ENCODE measurements at regions not wholly inside any gene's neighbourhood (a gene's known extent, or its start where the extent isn't known, plus 50 kb on each side); places are given as distances from the start of the nearest gene placed in this dataset.

DNA sequence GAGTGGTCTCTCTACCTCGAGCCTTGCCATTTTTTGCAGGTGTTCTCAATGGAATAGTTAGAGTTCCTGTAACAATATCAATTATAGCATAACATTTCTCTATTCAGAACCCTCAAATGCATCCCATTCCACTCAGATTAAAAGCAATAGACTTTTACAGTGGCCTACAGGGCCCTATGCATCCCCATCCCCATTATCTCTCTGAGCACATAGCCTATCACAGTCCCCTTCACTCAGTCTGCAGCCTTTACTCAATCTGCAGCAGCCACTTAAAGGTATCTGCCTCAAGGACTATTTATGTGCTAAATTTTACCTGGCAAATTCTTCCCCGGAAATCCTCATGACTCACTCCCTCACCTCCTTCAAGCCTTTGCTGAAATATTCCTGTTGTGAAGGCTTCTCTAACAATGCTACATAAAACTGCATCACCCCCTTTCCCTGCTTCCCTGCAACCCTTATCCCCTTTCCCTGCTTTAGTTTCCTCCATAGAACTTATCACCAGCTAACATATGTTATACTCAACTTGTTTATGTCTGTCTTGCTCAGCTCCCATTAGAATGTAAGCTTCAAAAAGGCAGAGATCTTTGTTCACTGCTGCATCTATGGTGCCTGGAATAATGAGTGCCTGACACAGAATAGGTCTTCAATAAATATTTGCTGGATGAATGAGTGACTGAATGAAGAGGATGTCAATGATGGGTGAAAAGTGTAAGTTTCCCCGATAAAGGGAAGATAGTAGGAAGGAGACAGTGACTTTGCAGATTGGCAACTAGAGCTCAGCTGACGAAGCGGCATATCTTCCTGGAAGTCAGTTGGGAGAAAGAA, 54.1 kb upstream of the ZNF366 start:
- TF ChIP-seq CTCF (IDR thresholded peaks at IDR 0.05; ENCODE audit: control insufficient read depth, extremely low read depth, insufficient read depth) = no peak
- DNase-seq (ENCODE audit: low read depth) = no peak
- no peak overlapping the region for H3K4me3 ChIP-seq (ENCODE audit: low read depth, low read length)

- TF ChIP-seq CTCF (IDR thresholded peaks at IDR 0.05; ENCODE audit: control insufficient read depth, extremely low read depth, insufficient read depth) = no peak
- no peak overlapping the region for H3K4me3 ChIP-seq (ENCODE audit: low read depth, low read length)
- DNase-seq (ENCODE audit: low read depth) = no peak
Measured at GRCh38 chr5:72559866-72560766, 52.9 kb upstream of the ZNF366 start.

DNA sequence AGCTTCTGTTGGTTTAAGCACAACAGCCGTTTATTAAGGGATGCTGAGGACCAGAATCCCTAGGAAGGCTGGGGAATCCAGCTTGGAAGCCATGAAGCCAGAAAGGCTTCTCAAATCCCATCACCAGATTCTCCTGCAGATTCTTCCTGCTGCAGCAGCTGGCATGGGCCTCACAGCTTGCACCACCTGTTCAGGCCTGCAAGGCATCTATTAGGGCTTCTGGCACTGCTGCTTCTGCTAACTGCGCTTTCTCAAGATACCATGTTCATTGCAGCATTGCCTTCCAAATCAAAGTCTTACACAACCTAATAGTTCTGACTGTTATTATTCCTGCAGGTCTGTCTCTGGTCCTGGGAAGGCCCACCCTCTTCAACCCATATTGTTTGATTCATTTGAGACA, 51.2 kb upstream of the ZNF366 start:
- no peak for TF ChIP-seq CTCF (IDR thresholded peaks at IDR 0.05; ENCODE audit: control insufficient read depth, extremely low read depth, insufficient read depth)

DNA sequence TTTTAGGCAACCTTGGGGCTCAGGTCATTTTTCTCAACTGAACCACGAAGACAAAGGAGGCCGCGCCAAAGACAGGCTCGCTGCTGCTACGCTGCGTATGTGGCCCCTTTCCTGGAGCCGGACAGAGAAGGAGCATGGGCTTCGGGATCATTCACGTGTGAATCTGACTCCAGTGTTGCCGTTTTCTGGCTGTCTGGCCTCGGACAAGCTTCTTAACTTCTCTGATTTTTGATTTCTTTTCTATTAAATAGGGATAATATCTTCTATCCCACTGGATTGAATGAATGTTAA, 50.8 kb upstream of the ZNF366 start:
- no peak overlapping the region for H3K4me3 ChIP-seq (ENCODE audit: low read depth, low read length)
- no peak for TF ChIP-seq CTCF (IDR thresholded peaks at IDR 0.05; ENCODE audit: control insufficient read depth, extremely low read depth, insufficient read depth)
- DNase-seq (ENCODE audit: low read depth) = no peak

More for the DNA sequence above, 51.2 kb upstream of the ZNF366 start:
- DNase-seq (ENCODE audit: low read depth) = no peak
- no peak overlapping the region for H3K4me3 ChIP-seq (ENCODE audit: low read depth, low read length)

- DNase-seq (ENCODE audit: low read depth) = no peak
Measured at GRCh38 chr5:72557167-72558045, 50.2 kb upstream of the ZNF366 start.

More at GRCh38 chr5:72557167-72558045, 50.2 kb upstream of the ZNF366 start:
- no peak overlapping the region for H3K4me3 ChIP-seq (ENCODE audit: low read depth, low read length)
- TF ChIP-seq CTCF (IDR thresholded peaks at IDR 0.05; ENCODE audit: control insufficient read depth, extremely low read depth, insufficient read depth) = no peak
